ENCODE measurements at regions not wholly inside any gene's neighbourhood (a gene's known extent, or its start where the extent isn't known, plus 50 kb on each side); places are given as distances from the start of the nearest gene placed in this dataset.

GRCh38 chr16:8158051-8158450 lies 432.3 kb downstream of the TMEM114 start:
- TF ChIP-seq CTCF (IDR thresholded peaks at IDR 0.05; ENCODE audit: insufficient read depth, low read length, poor library complexity, severe bottlenecking) (no peak), EZH2phosphoT487 (conservative IDR thresholded peaks at IDR 0.05; ENCODE audit: low read length) (no peak)
